NB4 (cell line): ENCODE measurements at regions not wholly inside any gene's neighbourhood (a gene's known extent, or its start where the extent isn't known, plus 50 kb on each side); places are given as distances from the start of the nearest gene placed in this dataset.

ENCODE experiments used
- CTCF ChIP-seq: IDR thresholded peaks from one replicate; pipeline ENCODE4 v1.5.1; 2012; ENCODE audit warnings: low read depth, low read length
- MAX ChIP-seq: IDR thresholded peaks from 2 replicates; pipeline ENCODE4 v1.6.1; 2011; ENCODE audit warnings: low read depth, low read length
- POLR2A ChIP-seq: IDR thresholded peaks from 2 replicates; pipeline ENCODE4 v1.6.1; 2011; ENCODE audit warnings: mild to moderate bottlenecking; ENCODE audit not compliant: insufficient read length; ENCODE audit errors: extremely low read depth

- no peak for TF ChIP-seq CTCF
- no peak for TF ChIP-seq MAX
- no peak for TF ChIP-seq POLR2A
Measured at GRCh38 chr5:36786448-36787012, 90.0 kb upstream of the NIPBL start.
